ENCODE measurements at regions not wholly inside any gene's neighbourhood (a gene's known extent, or its start where the extent isn't known, plus 50 kb on each side); places are given as distances from the start of the nearest gene placed in this dataset.

GRCh38 chr2:120439637-120440384, 93.9 kb downstream of the INHBB start:
- TF ChIP-seq, protein P1, sequence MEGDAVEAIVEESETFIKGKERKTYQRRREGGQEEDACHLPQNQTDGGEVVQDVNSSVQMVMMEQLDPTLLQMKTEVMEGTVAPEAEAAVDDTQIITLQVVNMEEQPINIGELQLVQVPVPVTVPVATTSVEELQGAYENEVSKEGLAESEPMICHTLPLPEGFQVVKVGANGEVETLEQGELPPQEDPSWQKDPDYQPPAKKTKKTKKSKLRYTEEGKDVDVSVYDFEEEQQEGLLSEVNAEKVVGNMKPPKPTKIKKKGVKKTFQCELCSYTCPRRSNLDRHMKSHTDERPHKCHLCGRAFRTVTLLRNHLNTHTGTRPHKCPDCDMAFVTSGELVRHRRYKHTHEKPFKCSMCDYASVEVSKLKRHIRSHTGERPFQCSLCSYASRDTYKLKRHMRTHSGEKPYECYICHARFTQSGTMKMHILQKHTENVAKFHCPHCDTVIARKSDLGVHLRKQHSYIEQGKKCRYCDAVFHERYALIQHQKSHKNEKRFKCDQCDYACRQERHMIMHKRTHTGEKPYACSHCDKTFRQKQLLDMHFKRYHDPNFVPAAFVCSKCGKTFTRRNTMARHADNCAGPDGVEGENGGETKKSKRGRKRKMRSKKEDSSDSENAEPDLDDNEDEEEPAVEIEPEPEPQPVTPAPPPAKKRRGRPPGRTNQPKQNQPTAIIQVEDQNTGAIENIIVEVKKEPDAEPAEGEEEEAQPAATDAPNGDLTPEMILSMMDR (IDR thresholded peaks at IDR 0.05; ENCODE audit: borderline replicate concordance, extremely low read depth, low read length, poor library complexity, severe bottlenecking) = no peak
- TF ChIP-seq EZH2 (IDR thresholded peaks at IDR 0.05; ENCODE audit: borderline replicate concordance, low read depth, low read length, severe bottlenecking) = no peak
